ENCODE measurements at regions not wholly inside any gene's neighbourhood (a gene's known extent, or its start where the extent isn't known, plus 50 kb on each side); places are given as distances from the start of the nearest gene placed in this dataset.

GRCh38 chr2:155145758-155146229, 447.3 kb downstream of the KCNJ3 start:
- Histone ChIP-seq H2BK5ac (ENCODE audit: low read length) (no peak overlapping the region), H3K79me1 (ENCODE audit: low read depth, low read length) (no peaks in the 10 kb centered on the region)

GRCh38 chr2:155141418-155141817, 442.9 kb downstream of the KCNJ3 start:
- Histone ChIP-seq H2BK120ac (ENCODE audit: low read depth, low read length) (no peak overlapping the region), H3K18ac (ENCODE audit: low read length) (no peak overlapping the region), H2BK5ac (ENCODE audit: low read length) (no peak overlapping the region), H3K9me3 (replicated peaks in 1 of 2; ENCODE audit: control insufficient read depth in 2 of 2, insufficient read depth in 1 of 2, low read depth in 1 of 2, low read length in 2 of 2) (no peaks in the 10 kb centered on the region), H4K91ac (ENCODE audit: low read depth, low read length, poor library complexity) (no peak overlapping the region), H2BK12ac (ENCODE audit: low read length) (no peak overlapping the region), H3K14ac (ENCODE audit: low read length) (no peak overlapping the region), H3K4me3 (ENCODE audit: low read length in 2 of 2) (no peak overlapping the region), H3K27me3 (ENCODE audit: control insufficient read depth in 3 of 3, insufficient read depth in 3 of 3, low read depth in 1 of 3, low read length in 3 of 3) (no peaks in the 10 kb centered on the region), H3K79me1 (ENCODE audit: low read depth, low read length) (no peaks in the 10 kb centered on the region), H3K4me1 (ENCODE audit: control insufficient read depth in 2 of 2, insufficient read depth in 1 of 2, low read depth in 1 of 2, low read length in 2 of 2) (no peaks in the 10 kb centered on the region), H3K9ac (ENCODE audit: low read depth, low read length, poor library complexity) (no peak overlapping the region), H3K4me2 (ENCODE audit: insufficient read depth, low read length, poor library complexity, severe bottlenecking) (no peak overlapping the region), H3K23ac (ENCODE audit: low read depth, low read length, poor library complexity) (no peak overlapping the region), H4K8ac (ENCODE audit: low read depth, low read length) (no peak overlapping the region), H2BK15ac (ENCODE audit: low read length) (no peak overlapping the region), H3K27ac (replicated peaks; ENCODE audit: low read length) (no peak overlapping the region), H2AFZ (ENCODE audit: low read length) (no peak overlapping the region), H3K36me3 (replicated peaks in 1 of 2; ENCODE audit: control insufficient read depth in 2 of 2, insufficient read depth in 2 of 2, low read length in 2 of 2) (no peaks in the 10 kb centered on the region), H2AK5ac (ENCODE audit: low read depth, low read length) (no peak overlapping the region), H3K4ac (ENCODE audit: low read length) (no peak overlapping the region)
- WGBS, 2 donors (ENCODE audit: extremely low coverage in 2 of 2, insufficient read length in 2 of 2, insufficient replicate concordance in 1 of 2), result no CpG with 5 or more reads among the region's 3 CpGs
- DNase-seq (ENCODE audit: low spot score), result no peak

More at GRCh38 chr2:155145758-155146229, 447.3 kb downstream of the KCNJ3 start:
- WGBS, 2 donors (ENCODE audit: extremely low coverage in 2 of 2, insufficient read length in 2 of 2, insufficient replicate concordance in 1 of 2), result no CpG with 5 or more reads among the region's 3 CpGs
- Histone ChIP-seq H2BK12ac (ENCODE audit: low read length) (no peak overlapping the region), H4K8ac (ENCODE audit: low read depth, low read length) (no peak overlapping the region), H3K4me1 (ENCODE audit: control insufficient read depth in 2 of 2, insufficient read depth in 1 of 2, low read depth in 1 of 2, low read length in 2 of 2) (no peaks in the 10 kb centered on the region), H3K27me3 (ENCODE audit: control insufficient read depth in 3 of 3, insufficient read depth in 3 of 3, low read depth in 1 of 3, low read length in 3 of 3) (no peaks in the 10 kb centered on the region), H2AK5ac (ENCODE audit: low read depth, low read length) (no peak overlapping the region), H3K14ac (ENCODE audit: low read length) (no peak overlapping the region), H2BK120ac (ENCODE audit: low read depth, low read length) (no peak overlapping the region), H2BK15ac (ENCODE audit: low read length) (no peak overlapping the region), H3K23ac (ENCODE audit: low read depth, low read length, poor library complexity) (no peak overlapping the region), H3K27ac (replicated peaks; ENCODE audit: low read length) (no peak overlapping the region), H3K9me3 (replicated peaks in 1 of 2; ENCODE audit: control insufficient read depth in 2 of 2, insufficient read depth in 1 of 2, low read depth in 1 of 2, low read length in 2 of 2) (no peaks in the 10 kb centered on the region), H3K18ac (ENCODE audit: low read length) (no peak overlapping the region), H3K4me3 (ENCODE audit: low read length in 2 of 2) (no peak overlapping the region), H3K36me3 (replicated peaks in 1 of 2; ENCODE audit: control insufficient read depth in 2 of 2, insufficient read depth in 2 of 2, low read length in 2 of 2) (no peaks in the 10 kb centered on the region), H3K4ac (ENCODE audit: low read length) (no peak overlapping the region), H2AFZ (ENCODE audit: low read length) (peak overlapping the region; percentile 0), H3K9ac (ENCODE audit: low read depth, low read length, poor library complexity) (no peak overlapping the region), H3K4me2 (ENCODE audit: insufficient read depth, low read length, poor library complexity, severe bottlenecking) (no peak overlapping the region), H4K91ac (ENCODE audit: low read depth, low read length, poor library complexity) (no peak overlapping the region)
- no peak for DNase-seq (ENCODE audit: low spot score)

GRCh38 chr2:155125585-155126230, 427.2 kb downstream of the KCNJ3 start:
- Histone ChIP-seq H3K27me3 (ENCODE audit: control insufficient read depth in 3 of 3, insufficient read depth in 3 of 3, low read depth in 1 of 3, low read length in 3 of 3) (no peaks in the 10 kb centered on the region), H3K9me3 (replicated peaks in 1 of 2; ENCODE audit: control insufficient read depth in 2 of 2, insufficient read depth in 1 of 2, low read depth in 1 of 2, low read length in 2 of 2) (no peaks in the 10 kb centered on the region), H3K23ac (ENCODE audit: low read depth, low read length, poor library complexity) (no peak overlapping the region), H4K91ac (ENCODE audit: low read depth, low read length, poor library complexity) (no peak overlapping the region), H2BK12ac (ENCODE audit: low read length) (no peak overlapping the region), H3K79me1 (ENCODE audit: low read depth, low read length) (no peaks in the 10 kb centered on the region), H2AK5ac (ENCODE audit: low read depth, low read length) (no peak overlapping the region), H3K9ac (ENCODE audit: low read depth, low read length, poor library complexity) (no peak overlapping the region), H2BK120ac (ENCODE audit: low read depth, low read length) (no peak overlapping the region), H2BK15ac (ENCODE audit: low read length) (no peak overlapping the region), H4K8ac (ENCODE audit: low read depth, low read length) (no peak overlapping the region), H3K27ac (replicated peaks; ENCODE audit: low read length) (no peak overlapping the region), H3K4me3 (ENCODE audit: low read length in 2 of 2) (no peak overlapping the region), H3K4me2 (ENCODE audit: insufficient read depth, low read length, poor library complexity, severe bottlenecking) (no peak overlapping the region), H3K18ac (ENCODE audit: low read length) (no peak overlapping the region), H2AFZ (ENCODE audit: low read length) (no peak overlapping the region), H3K14ac (ENCODE audit: low read length) (no peak overlapping the region), H3K4me1 (ENCODE audit: control insufficient read depth in 2 of 2, insufficient read depth in 1 of 2, low read depth in 1 of 2, low read length in 2 of 2) (no peaks in the 10 kb centered on the region), H3K36me3 (replicated peaks in 1 of 2; ENCODE audit: control insufficient read depth in 2 of 2, insufficient read depth in 2 of 2, low read length in 2 of 2) (no peaks in the 10 kb centered on the region), H2BK5ac (ENCODE audit: low read length) (no peak overlapping the region), H3K4ac (ENCODE audit: low read length) (no peak overlapping the region)
- WGBS, 2 donors (ENCODE audit: extremely low coverage in 2 of 2, insufficient read length in 2 of 2, insufficient replicate concordance in 1 of 2), result no CpG with 5 or more reads among the region's 5 CpGs
- no peak for DNase-seq (ENCODE audit: low spot score)

GRCh38 chr2:155115846-155116245, 417.4 kb downstream of the KCNJ3 start:
- H4K8ac ChIP-seq (ENCODE audit: low read depth, low read length), result no peak overlapping the region
- H3K36me3 ChIP-seq (replicated peaks in 1 of 2; ENCODE audit: control insufficient read depth in 2 of 2, insufficient read depth in 2 of 2, low read length in 2 of 2), result no peaks in the 10 kb centered on the region
- no peak overlapping the region for H2BK15ac ChIP-seq (ENCODE audit: low read length)
- no peak overlapping the region for H3K9ac ChIP-seq (ENCODE audit: low read depth, low read length, poor library complexity)
- H3K4me3 ChIP-seq (ENCODE audit: low read length in 2 of 2), result no peak overlapping the region
- no peak overlapping the region for H2BK120ac ChIP-seq (ENCODE audit: low read depth, low read length)
- no peak overlapping the region for H2AFZ ChIP-seq (ENCODE audit: low read length)
- H3K27me3 ChIP-seq (ENCODE audit: control insufficient read depth in 3 of 3, insufficient read depth in 3 of 3, low read depth in 1 of 3, low read length in 3 of 3), result no peaks in the 10 kb centered on the region
- H3K18ac ChIP-seq (ENCODE audit: low read length), result no peak overlapping the region
- H3K4me1 ChIP-seq (ENCODE audit: control insufficient read depth in 2 of 2, insufficient read depth in 1 of 2, low read depth in 1 of 2, low read length in 2 of 2), result no peaks in the 10 kb centered on the region
- H2BK12ac ChIP-seq (ENCODE audit: low read length), result no peak overlapping the region
- no peak overlapping the region for H3K4me2 ChIP-seq (ENCODE audit: insufficient read depth, low read length, poor library complexity, severe bottlenecking)
- no peak overlapping the region for H3K23ac ChIP-seq (ENCODE audit: low read depth, low read length, poor library complexity)
- no peak overlapping the region for H3K14ac ChIP-seq (ENCODE audit: low read length)
- DNase-seq (ENCODE audit: low spot score), result no peak
- no CpG with 5 or more reads among the region's 1 CpG for WGBS, 2 donors (ENCODE audit: extremely low coverage in 2 of 2, insufficient read length in 2 of 2, insufficient replicate concordance in 1 of 2)
- H3K4ac ChIP-seq (ENCODE audit: low read length), result no peak overlapping the region
- H3K27ac ChIP-seq (replicated peaks; ENCODE audit: low read length), result no peak overlapping the region
- no peak overlapping the region for H2BK5ac ChIP-seq (ENCODE audit: low read length)
- H3K9me3 ChIP-seq (replicated peaks in 1 of 2; ENCODE audit: control insufficient read depth in 2 of 2, insufficient read depth in 1 of 2, low read depth in 1 of 2, low read length in 2 of 2), result no peaks in the 10 kb centered on the region
- no peaks in the 10 kb centered on the region for H3K79me1 ChIP-seq (ENCODE audit: low read depth, low read length)
- no peak overlapping the region for H4K91ac ChIP-seq (ENCODE audit: low read depth, low read length, poor library complexity)
- no peak overlapping the region for H2AK5ac ChIP-seq (ENCODE audit: low read depth, low read length)

All from neuronal stem cell (in vitro differentiated cells).